GM06990 (cell line): ENCODE measurements at regions not wholly inside any gene's neighbourhood (a gene's known extent, or its start where the extent isn't known, plus 50 kb on each side); places are given as distances from the start of the nearest gene placed in this dataset.
"Not testable (repeated sequence)": the region's sequence is repeated elsewhere in the genome, so short reads cannot be mapped to it uniquely, and the experiment has no call there.

Experiments
- DNase-seq: peaks from one replicate; pipeline ENCODE4 v3.0.0-alpha.2; 2011; ENCODE audit not compliant: insufficient read length; ENCODE audit errors: extremely low read depth
- H3K27me3 ChIP-seq: replicated peaks from 2 replicates; pipeline ENCODE4 v1.6.0; 2011; ENCODE audit warnings: low read length; ENCODE audit not compliant: control insufficient read depth, insufficient read depth
- H3K36me3 ChIP-seq: 2 replicates; pipeline ENCODE4 v1.5.1; 2011; ENCODE audit warnings: low read length; ENCODE audit not compliant: control insufficient read depth, insufficient read depth
- H3K4me3 ChIP-seq: replicated peaks from 2 replicates; pipeline ENCODE4 v1.5.1; 2011; ENCODE audit warnings: low read depth, mild to moderate bottlenecking, control low read depth, low read length
- CTCF ChIP-seq: IDR thresholded peaks from 2 replicates; pipeline ENCODE4 v1.5.1; 2011; ENCODE audit warnings: low read length, control low read depth, mild to moderate bottlenecking, inconsistent platforms; ENCODE audit not compliant: insufficient read depth, poor library complexity, severe bottlenecking

DNA sequence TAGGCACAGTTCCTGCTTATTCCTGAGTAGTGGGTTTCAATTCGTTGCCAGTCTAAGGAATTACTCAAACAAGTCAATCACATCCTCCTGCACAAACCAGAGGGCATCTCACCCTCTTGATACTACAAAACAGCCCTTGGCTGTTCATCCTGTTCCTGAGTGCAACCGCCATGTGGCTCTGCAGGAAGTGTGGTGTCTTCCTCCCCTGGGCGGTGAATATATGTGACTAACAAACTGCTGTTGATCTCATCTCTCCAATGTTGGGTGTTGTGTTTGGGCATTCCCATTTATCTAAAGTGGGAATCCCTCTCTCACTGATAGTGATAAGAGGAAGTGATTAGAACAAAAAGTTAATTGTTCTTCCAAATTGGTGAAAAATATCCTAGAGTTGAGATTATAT, 163.0 kb downstream of the TBX18 start:
- TF ChIP-seq CTCF: no peak
- no peak overlapping the region for H3K4me3 ChIP-seq
- H3K36me3 ChIP-seq: no peaks in the 10 kb centered on the region
- no peaks in the 10 kb centered on the region for H3K27me3 ChIP-seq
- no peak for DNase-seq

DNA sequence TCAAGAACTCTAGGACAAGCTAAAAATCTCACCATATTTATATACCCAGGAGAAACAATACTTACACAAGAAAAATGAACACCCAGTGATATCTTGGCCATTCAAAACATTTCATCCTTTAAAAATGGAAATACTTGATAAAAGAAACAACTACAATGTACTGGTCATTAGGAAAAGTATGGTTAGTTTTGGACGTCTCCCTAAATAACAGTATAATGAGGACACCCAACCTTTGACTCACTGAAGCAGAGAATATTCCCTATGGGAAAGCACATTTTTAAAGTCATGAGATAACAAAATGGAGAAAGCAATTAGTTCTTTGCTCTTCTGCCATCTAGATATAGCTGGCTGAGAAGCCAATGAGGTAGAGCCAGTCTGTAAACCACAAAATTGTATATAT, 164.4 kb downstream of the TBX18 start:
- Histone ChIP-seq H3K4me3 (no peak overlapping the region), H3K27me3 (no peaks in the 10 kb centered on the region), H3K36me3 (no peaks in the 10 kb centered on the region)
- DNase-seq: no peak
- no peak for TF ChIP-seq CTCF

DNA sequence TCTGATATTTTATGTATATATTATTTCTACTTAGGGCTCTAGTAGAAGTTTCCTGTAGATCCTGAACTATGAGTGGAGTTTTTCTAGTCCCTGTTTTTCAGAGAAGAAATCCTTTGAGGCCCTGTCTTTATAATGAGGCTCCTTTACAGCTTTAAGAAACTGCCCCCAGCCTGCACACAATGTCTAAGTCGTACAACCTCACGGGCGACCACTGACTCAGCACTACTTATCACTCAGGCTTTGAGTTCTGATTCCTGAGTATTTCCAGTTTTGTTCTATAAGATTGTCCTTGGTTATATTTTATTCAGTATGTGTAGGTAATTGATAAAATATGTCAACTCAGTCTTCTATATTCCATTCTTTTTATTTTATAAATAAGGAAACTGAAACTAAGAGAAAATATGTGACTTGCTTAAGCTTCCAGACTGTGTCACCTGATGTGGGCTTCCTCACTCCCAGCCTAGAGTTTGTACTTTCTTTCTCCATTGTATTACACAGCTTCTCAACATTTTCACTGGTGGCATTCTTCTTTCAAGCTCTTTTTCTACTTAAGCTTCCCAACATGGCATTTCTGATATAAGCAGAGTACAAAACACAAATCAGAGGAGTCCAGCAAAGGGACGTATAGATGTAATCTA, 167.0 kb downstream of the TBX18 start:
- Histone ChIP-seq H3K36me3 (no peaks in the 10 kb centered on the region), H3K27me3 (no peaks in the 10 kb centered on the region), H3K4me3 (no peak overlapping the region)
- DNase-seq: no peak
- TF ChIP-seq CTCF: no peak

GRCh38 chr6:84596488-84596887, 167.9 kb downstream of the TBX18 start:
- H3K36me3 ChIP-seq: no peaks in the 10 kb centered on the region
- H3K4me3 ChIP-seq: no peak overlapping the region
- no peaks in the 10 kb centered on the region for H3K27me3 ChIP-seq
- DNase-seq: no peak
- no peak for TF ChIP-seq CTCF

- no peak for DNase-seq
- no peak for TF ChIP-seq CTCF
- Histone ChIP-seq H3K4me3 (no peak overlapping the region), H3K36me3 (no peaks in the 10 kb centered on the region), H3K27me3 (no peaks in the 10 kb centered on the region)
Measured at GRCh38 chr6:84588697-84589080, 175.7 kb downstream of the TBX18 start.

- not testable (repeated sequence) for H3K27me3 ChIP-seq, H3K36me3 ChIP-seq, H3K4me3 ChIP-seq, DNase-seq
Measured at GRCh38 chr6:84587994-84588696, 176.3 kb downstream of the TBX18 start.

GRCh38 chr6:84587202-84587940, 177.0 kb downstream of the TBX18 start:
- H3K4me3 ChIP-seq, H3K36me3 ChIP-seq, DNase-seq, H3K27me3 ChIP-seq: not testable (repeated sequence)
